NCI-H2196 (cell line): ENCODE measurements at regions not wholly inside any gene's neighbourhood (a gene's known extent, or its start where the extent isn't known, plus 50 kb on each side); places are given as distances from the start of the nearest gene placed in this dataset.
A peak's percentile ranks its signal among the peaks of the same experiment; 100 is the strongest.
"Not testable (repeated sequence)": the region's sequence is repeated elsewhere in the genome, so short reads cannot be mapped to it uniquely, and the experiment has no call there.

Source experiments
- DNase-seq: peaks from one replicate; lab custom pipeline; 2025; ENCODE audit not compliant: unreplicated experiment; lab: John Stamatoyannopoulos, UW

DNA sequence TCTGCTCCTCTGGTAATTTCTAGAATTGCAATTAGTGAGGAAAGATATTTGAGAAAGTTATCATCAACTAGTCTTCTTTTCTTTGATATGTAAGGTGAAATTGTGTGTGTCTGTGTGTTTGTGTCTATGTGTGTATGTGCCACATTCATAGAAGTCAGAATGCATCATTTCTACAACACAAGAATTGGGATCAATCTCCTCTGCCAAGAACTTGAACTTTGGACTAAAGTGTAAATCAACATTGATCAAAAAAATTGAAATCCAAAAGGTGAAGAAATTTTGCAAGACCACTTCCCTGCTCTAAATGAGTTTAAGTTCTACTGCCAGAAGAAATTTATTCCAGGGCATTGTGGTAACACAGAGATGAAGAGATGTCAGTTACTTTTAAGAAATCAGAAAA is 1072.8 kb downstream of the GRM8 start:
- DNase-seq, result no peak

DNA sequence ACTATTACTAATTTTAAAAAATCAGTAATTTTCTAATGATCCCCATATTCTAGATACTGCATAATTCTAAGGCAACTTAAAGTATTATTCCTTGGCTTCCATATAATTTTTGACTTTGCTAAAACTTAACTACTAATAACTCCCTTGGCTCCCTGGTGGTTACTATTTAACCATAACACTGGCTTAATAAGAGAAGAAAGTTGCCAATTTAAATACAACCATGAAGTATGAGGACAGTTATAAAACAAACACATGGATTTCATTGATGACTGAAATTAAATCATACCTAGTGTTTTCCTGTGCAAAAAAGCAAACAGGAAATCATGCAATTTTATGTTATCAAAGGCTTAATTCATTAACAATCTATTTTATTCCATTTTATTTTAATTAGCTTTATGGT is 1073.9 kb downstream of the GRM8 start:
- DNase-seq, result no peak

DNA sequence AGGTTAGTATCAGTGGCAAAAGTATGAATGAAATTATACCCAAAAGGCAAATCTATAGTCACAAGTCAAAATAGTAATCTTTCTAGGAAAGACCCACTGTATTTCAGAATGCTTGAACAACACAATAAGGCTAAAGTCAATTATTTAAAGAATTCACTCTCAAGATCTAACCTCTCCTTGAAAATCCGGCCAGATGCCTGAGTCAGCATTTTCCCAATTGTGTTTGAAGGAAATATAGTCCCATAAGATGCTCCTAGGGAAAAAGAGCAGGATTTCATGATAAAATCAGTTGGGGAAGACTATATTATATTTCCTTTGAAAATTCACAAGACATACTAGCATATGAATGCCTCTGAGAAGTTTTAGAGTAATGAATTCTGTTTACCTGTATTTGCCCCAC is 1075.0 kb downstream of the GRM8 start:
- DNase-seq, result no peak

DNA sequence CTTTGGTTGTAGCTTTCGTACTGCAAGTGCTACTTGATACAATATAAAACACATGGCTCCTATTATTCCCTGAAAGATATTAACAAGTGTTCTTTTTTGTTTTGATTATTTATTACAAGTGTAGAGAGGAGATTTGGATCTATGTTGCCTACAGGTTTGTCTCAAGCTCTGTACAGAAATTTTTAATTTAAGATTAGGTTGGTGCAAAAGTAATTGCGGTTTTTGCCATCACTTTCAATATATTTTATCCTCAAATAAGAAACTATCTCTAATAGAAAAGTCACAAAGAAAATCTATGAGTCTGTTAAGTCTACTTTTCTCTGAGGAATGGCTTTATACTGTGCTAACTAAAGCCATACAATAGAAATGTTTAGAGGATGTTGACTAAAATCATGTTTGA is 1086.1 kb downstream of the GRM8 start:
- no peak for DNase-seq

GRCh38 chr7:126163647-126164046 is 1089.1 kb downstream of the GRM8 start:
- DNase-seq, result no peak

DNA sequence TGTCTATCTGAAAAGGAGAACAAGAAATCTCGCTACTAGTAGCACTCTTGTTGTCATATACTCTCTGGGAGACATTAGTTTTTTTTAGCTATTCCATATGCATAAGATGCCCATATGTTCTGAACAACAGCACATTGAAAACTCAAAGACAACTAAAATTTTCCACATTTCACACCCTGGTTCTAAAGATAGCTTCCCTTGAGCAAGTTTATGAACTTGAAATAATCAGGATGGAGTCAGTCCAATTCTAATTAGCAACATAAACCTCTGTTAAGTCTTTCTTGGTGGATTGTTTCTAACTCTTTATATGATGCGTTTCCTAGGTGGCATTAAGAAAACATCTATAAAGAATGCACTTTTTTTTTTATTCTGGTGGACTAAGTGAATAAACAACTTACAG is 1095.3 kb downstream of the GRM8 start:
- no peak for DNase-seq

GRCh38 chr7:126150278-126150958 is 1102.3 kb downstream of the GRM8 start:
- no peak for DNase-seq

- DNase-seq, result no peak
Observed at GRCh38 chr7:126140858-126141466, 1111.8 kb downstream of the GRM8 start.

GRCh38 chr7:126119981-126120380 is 1132.8 kb downstream of the GRM8 start:
- DNase-seq, result no peak

- DNase-seq, result no peak
Observed at GRCh38 chr7:126103582-126103981, 1149.2 kb downstream of the GRM8 start.

- DNase-seq, result no peak
Observed at GRCh38 chr7:126083014-126083413, 1153.4 kb upstream of the POT1 start.

- no peak for DNase-seq
Observed at GRCh38 chr7:126079581-126079980, 1150.0 kb upstream of the POT1 start.

- DNase-seq, result no peak
Observed at GRCh38 chr7:126079151-126079550, 1149.5 kb upstream of the POT1 start.

GRCh38 chr7:126065766-126066165 is 1136.1 kb upstream of the POT1 start:
- no peak for DNase-seq

GRCh38 chr7:126057979-126058378 is 1128.4 kb upstream of the POT1 start:
- no peak for DNase-seq

DNA sequence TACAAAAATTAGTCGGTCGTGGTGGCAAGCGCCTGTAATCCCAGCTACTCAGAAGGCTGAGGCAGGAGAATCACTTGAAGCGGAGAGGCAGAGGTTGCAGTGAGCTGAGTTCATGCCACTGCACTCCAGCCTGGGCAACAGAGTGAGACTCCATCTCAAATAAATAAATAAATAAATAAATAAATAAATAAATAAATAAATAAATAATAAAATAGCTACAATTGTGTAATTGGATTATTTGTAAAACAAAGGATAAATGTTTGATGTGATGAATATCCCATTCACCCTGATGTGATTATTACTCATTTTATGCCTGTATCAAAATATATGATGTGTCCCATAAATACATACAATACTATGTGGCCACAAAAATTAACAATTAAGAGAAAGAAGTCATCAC is 1127.0 kb upstream of the POT1 start:
- DNase-seq, result not testable (repeated sequence)

GRCh38 chr7:126052229-126052628 is 1122.6 kb upstream of the POT1 start:
- no peak for DNase-seq

DNA sequence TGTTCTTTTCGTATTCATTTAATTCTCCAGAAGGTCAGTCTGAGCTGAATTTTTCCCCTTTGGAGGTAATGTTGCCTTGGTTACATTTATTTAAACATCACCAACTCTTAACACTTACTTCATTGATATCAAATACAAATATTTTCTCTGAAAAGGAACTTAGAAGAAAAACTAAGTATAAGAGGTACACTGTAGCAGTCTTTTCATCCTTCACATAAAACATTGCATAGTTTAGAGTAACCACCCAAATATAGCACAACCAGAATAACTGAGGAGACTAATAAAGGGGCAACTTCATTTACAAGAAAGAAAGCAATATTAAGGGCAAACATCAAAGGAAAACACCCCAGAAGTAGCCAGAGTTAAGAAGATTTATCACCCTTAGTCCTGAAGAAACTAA is 1115.0 kb upstream of the POT1 start:
- no peak for DNase-seq

DNA sequence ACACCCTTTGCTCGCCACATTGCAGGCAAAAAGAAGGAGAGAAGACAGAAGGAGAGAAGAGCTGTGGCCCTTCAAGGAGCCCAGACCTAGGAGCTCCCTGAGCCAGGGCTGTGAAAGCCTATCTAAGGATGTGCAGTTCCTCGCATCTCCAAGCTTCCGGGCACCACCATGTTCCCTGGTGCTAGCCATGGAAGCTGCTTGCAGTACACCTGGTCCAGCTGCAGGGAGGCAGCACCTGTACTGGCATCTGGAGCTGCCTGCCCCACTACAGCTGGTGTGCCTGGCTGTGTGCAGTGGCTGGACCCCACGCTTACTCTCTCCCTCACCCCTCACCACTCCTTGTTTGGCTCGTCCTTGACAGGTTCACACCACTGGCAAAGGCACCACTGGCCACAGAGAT is 1111.8 kb upstream of the POT1 start:
- DNase-seq, result no peak

DNA sequence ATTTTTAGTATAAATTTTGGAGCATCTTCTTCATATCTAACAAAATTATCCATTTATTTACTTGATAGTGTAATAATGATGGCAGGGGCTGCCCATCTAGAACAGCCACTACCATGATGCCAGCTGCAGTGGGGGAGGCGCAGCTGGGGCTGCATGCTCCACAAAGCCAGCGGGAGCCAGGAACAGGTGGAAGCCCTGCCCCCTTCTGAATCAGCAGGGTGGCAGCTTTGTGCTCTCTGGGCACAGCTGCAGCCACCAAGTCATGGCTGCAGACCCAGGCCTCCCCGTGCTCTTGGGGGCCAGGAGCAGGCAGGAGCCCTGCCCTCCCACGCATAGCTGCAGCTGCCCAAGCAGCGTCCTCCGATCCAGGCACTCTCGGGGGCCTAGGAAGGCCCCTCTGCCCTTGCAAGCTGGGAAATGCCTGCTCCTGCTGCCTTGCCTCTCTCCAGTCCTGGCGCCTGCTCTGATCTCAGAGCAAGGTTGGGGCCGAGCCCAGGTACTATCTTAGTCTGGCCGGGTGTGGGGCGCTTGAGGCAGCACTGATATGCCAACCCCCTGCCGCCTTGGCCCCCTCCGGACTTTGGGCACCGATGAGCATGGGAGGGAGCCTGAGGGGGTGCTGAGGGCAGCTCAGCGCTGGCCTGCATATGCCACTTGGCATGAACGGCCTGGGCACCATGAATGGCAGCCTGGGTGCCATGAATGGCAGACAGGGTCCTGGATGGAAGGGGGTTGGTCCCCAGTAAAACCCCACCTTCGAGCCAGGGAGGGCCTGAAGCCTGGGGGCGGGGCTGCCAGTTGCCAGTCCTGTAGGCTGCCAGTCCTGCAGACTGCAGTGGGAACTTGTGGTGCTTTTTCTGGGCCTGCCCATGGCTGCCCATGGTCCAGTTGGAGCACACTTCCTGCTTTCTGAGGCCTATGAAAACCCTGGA is 1110.8 kb upstream of the POT1 start:
- no peak for DNase-seq

- DNase-seq, result peak; percentile 10
Observed at GRCh38 chr7:126026421-126027088, 1096.9 kb upstream of the POT1 start.
